MM.1S (cell line): ENCODE measurements at regions not wholly inside any gene's neighbourhood (a gene's known extent, or its start where the extent isn't known, plus 50 kb on each side); places are given as distances from the start of the nearest gene placed in this dataset.

ENCODE experiments used
- CTCF ChIP-seq: fragments of 300-600 bp; sonication (generic); IDR thresholded peaks from 2 replicates; pipeline ENCODE4 v1.5.1; 2016; ENCODE audit warnings: antibody characterized with exemption, low read length, mixed read lengths
- EZH2phosphoT487 ChIP-seq: fragments of 300-600 bp; sonication (generic); IDR thresholded peaks from 2 replicates; pipeline ENCODE4 v1.6.1; 2018; ENCODE audit warnings: antibody characterized with exemption, low read length

- TF ChIP-seq CTCF, result no peak
- no peak for TF ChIP-seq EZH2phosphoT487
Measured at GRCh38 chr18:68256418-68257067, 458.4 kb downstream of the TMX3 start.
